ENCODE measurements at regions not wholly inside any gene's neighbourhood (a gene's known extent, or its start where the extent isn't known, plus 50 kb on each side); places are given as distances from the start of the nearest gene placed in this dataset.

GRCh38 chr14:82412545-82412944, 878.9 kb upstream of the SEL1L start:
- Histone ChIP-seq H3K4me2 (ENCODE audit: low read length) (no peak overlapping the region), H3K27me3 (ENCODE audit: control insufficient read depth, insufficient read depth, low read length) (no peaks in the 10 kb centered on the region), H3K9me3 (ENCODE audit: control insufficient read depth, low read length) (no peaks in the 10 kb centered on the region), H3K27ac (no peak overlapping the region), H3K4me3 (ENCODE audit: low read depth, low read length) (no peak overlapping the region), H2AFZ (no peak overlapping the region), H3K79me2 (no peaks in the 10 kb centered on the region), H3K36me3 (ENCODE audit: control insufficient read depth, insufficient read depth, low read length) (no peaks in the 10 kb centered on the region), H3K4me1 (no peaks in the 10 kb centered on the region), H3K9ac (no peak overlapping the region)
- TF ChIP-seq, protein P1, sequence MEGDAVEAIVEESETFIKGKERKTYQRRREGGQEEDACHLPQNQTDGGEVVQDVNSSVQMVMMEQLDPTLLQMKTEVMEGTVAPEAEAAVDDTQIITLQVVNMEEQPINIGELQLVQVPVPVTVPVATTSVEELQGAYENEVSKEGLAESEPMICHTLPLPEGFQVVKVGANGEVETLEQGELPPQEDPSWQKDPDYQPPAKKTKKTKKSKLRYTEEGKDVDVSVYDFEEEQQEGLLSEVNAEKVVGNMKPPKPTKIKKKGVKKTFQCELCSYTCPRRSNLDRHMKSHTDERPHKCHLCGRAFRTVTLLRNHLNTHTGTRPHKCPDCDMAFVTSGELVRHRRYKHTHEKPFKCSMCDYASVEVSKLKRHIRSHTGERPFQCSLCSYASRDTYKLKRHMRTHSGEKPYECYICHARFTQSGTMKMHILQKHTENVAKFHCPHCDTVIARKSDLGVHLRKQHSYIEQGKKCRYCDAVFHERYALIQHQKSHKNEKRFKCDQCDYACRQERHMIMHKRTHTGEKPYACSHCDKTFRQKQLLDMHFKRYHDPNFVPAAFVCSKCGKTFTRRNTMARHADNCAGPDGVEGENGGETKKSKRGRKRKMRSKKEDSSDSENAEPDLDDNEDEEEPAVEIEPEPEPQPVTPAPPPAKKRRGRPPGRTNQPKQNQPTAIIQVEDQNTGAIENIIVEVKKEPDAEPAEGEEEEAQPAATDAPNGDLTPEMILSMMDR (IDR thresholded peaks at IDR 0.05): no peak

- H3K27ac ChIP-seq: no peak overlapping the region
These were observed 881.3 kb upstream of the SEL1L start for GRCh38 chr14:82414853-82415539.

GRCh38 chr14:82419933-82420332, 886.3 kb upstream of the SEL1L start:
- Histone ChIP-seq H3K4me2 (ENCODE audit: low read length) (no peak overlapping the region), H3K9ac (no peak overlapping the region), H3K9me3 (ENCODE audit: control insufficient read depth, low read length) (no peaks in the 10 kb centered on the region), H3K4me3 (ENCODE audit: low read depth, low read length) (no peak overlapping the region), H3K79me2 (no peaks in the 10 kb centered on the region), H3K36me3 (ENCODE audit: control insufficient read depth, insufficient read depth, low read length) (no peaks in the 10 kb centered on the region), H3K27me3 (ENCODE audit: control insufficient read depth, insufficient read depth, low read length) (no peaks in the 10 kb centered on the region), H3K27ac (no peak overlapping the region), H3K4me1 (no peaks in the 10 kb centered on the region), H2AFZ (no peak overlapping the region)
- TF ChIP-seq, protein P1 (IDR thresholded peaks at IDR 0.05): no peak

More at GRCh38 chr14:82414853-82415539, 881.3 kb upstream of the SEL1L start:
- Histone ChIP-seq H3K4me2 (ENCODE audit: low read length) (no peak overlapping the region), H2AFZ (no peak overlapping the region), H3K9ac (no peak overlapping the region), H3K9me3 (ENCODE audit: control insufficient read depth, low read length) (no peaks in the 10 kb centered on the region), H3K4me1 (no peaks in the 10 kb centered on the region), H3K36me3 (ENCODE audit: control insufficient read depth, insufficient read depth, low read length) (no peaks in the 10 kb centered on the region), H3K79me2 (no peaks in the 10 kb centered on the region), H3K4me3 (ENCODE audit: low read depth, low read length) (no peak overlapping the region), H3K27me3 (ENCODE audit: control insufficient read depth, insufficient read depth, low read length) (no peaks in the 10 kb centered on the region)
- TF ChIP-seq, protein P1 (IDR thresholded peaks at IDR 0.05): no peak

GRCh38 chr14:82420871-82421270, 887.2 kb upstream of the SEL1L start:
- Histone ChIP-seq H3K9ac (no peak overlapping the region), H3K9me3 (ENCODE audit: control insufficient read depth, low read length) (no peaks in the 10 kb centered on the region), H3K27me3 (ENCODE audit: control insufficient read depth, insufficient read depth, low read length) (no peaks in the 10 kb centered on the region), H3K4me2 (ENCODE audit: low read length) (no peak overlapping the region), H3K4me1 (no peaks in the 10 kb centered on the region), H3K36me3 (ENCODE audit: control insufficient read depth, insufficient read depth, low read length) (no peaks in the 10 kb centered on the region), H3K4me3 (ENCODE audit: low read depth, low read length) (no peak overlapping the region), H2AFZ (no peak overlapping the region), H3K79me2 (no peaks in the 10 kb centered on the region), H3K27ac (no peak overlapping the region)
- TF ChIP-seq, protein P1 (IDR thresholded peaks at IDR 0.05): no peak

- Histone ChIP-seq H3K27ac (no peak overlapping the region), H3K79me2 (no peaks in the 10 kb centered on the region)
- TF ChIP-seq, protein P1 (IDR thresholded peaks at IDR 0.05): no peak
These were observed 887.6 kb upstream of the SEL1L start for GRCh38 chr14:82421286-82421685.

More at GRCh38 chr14:82421286-82421685, 887.6 kb upstream of the SEL1L start:
- H3K4me2 ChIP-seq (ENCODE audit: low read length): no peak overlapping the region
- H3K27me3 ChIP-seq (ENCODE audit: control insufficient read depth, insufficient read depth, low read length): no peaks in the 10 kb centered on the region
- no peak overlapping the region for H3K4me3 ChIP-seq (ENCODE audit: low read depth, low read length)
- H3K36me3 ChIP-seq (ENCODE audit: control insufficient read depth, insufficient read depth, low read length): no peaks in the 10 kb centered on the region
- no peak overlapping the region for H2AFZ ChIP-seq
- no peak overlapping the region for H3K9ac ChIP-seq
- no peaks in the 10 kb centered on the region for H3K4me1 ChIP-seq
- H3K9me3 ChIP-seq (ENCODE audit: control insufficient read depth, low read length): no peaks in the 10 kb centered on the region
